GM12865 (cell line): ENCODE measurements at regions not wholly inside any gene's neighbourhood (a gene's known extent, or its start where the extent isn't known, plus 50 kb on each side); places are given as distances from the start of the nearest gene placed in this dataset.

Experiments used
- DNase-seq: peaks from one replicate; pipeline ENCODE4 v3.0.0; 2010; ENCODE audit warnings: low read depth
- H3K4me3 ChIP-seq: 2 replicates; pipeline ENCODE4 v1.5.1; 2011; ENCODE audit warnings: mild to moderate bottlenecking, low read depth, low read length, control low read depth
- TF ChIP-seq, protein P1 (sequence below): IDR thresholded peaks from 2 replicates; pipeline ENCODE4 v1.5.1; 2011; ENCODE audit warnings: low read length, control low read depth, low read depth, inconsistent platforms; ENCODE audit not compliant: insufficient read depth; ENCODE audit errors: missing control alignments

DNA sequence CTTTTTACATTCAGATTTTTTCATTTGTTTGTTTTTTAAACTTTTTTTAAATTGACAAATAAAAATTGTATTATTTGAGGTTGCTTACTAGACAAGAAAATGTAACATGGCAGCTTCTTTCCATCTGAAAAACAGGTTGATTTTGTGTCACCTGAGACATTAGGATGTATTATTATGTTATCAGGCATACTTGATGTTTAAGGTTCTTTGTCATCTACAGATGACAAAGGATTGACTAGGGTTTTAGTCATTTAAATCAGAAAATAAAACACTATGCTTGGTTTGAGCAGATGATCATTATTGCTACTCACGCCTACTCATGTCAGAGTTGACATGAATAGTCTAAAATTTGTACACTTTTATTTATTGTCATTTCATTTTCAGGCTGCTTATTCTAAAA is 1494.5 kb downstream of the SLITRK5 start:
- no peak for DNase-seq
- TF ChIP-seq, protein P1, sequence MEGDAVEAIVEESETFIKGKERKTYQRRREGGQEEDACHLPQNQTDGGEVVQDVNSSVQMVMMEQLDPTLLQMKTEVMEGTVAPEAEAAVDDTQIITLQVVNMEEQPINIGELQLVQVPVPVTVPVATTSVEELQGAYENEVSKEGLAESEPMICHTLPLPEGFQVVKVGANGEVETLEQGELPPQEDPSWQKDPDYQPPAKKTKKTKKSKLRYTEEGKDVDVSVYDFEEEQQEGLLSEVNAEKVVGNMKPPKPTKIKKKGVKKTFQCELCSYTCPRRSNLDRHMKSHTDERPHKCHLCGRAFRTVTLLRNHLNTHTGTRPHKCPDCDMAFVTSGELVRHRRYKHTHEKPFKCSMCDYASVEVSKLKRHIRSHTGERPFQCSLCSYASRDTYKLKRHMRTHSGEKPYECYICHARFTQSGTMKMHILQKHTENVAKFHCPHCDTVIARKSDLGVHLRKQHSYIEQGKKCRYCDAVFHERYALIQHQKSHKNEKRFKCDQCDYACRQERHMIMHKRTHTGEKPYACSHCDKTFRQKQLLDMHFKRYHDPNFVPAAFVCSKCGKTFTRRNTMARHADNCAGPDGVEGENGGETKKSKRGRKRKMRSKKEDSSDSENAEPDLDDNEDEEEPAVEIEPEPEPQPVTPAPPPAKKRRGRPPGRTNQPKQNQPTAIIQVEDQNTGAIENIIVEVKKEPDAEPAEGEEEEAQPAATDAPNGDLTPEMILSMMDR: no peak
- H3K4me3 ChIP-seq: no peak overlapping the region

DNA sequence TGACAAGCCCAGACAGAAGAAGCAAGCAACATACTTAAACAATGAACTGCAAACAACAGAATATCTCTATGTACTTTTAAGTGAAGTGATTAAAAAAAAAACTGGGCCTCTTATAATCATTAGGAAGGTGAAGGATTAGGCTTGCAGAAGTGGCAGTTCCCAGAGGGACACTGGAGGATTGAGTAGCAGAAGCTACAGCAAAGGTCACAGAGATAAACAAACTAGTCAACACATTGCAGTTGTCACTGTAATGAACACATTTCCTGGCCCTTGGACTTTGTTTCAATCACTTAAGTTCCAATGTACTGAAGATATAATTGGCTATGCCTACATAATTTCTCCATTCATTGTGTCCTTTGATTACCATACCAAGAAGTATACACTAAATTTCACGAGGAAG is 1498.8 kb downstream of the SLITRK5 start:
- H3K4me3 ChIP-seq: no peak overlapping the region
- DNase-seq: no peak
- TF ChIP-seq, protein P1: no peak

DNA sequence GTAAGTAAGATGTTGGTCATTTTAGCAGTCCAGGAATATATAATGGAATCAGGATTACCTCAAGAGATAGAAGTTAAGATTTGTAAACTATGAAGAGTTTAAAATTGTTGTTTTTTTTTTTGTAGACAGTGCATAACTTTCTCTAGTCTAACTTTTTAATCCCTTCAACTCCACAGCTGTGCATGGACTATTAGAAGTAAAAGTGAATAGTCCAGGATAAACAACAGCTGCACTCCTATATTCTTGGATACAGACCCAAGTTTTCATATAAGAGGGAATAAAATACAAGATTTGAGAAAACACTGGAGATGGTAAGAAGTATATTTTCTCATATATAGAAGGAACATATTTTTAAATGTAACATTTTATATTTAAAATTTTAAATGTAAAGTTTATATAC is 1509.9 kb downstream of the SLITRK5 start:
- DNase-seq: no peak
- TF ChIP-seq, protein P1: no peak
- no peak overlapping the region for H3K4me3 ChIP-seq

DNA sequence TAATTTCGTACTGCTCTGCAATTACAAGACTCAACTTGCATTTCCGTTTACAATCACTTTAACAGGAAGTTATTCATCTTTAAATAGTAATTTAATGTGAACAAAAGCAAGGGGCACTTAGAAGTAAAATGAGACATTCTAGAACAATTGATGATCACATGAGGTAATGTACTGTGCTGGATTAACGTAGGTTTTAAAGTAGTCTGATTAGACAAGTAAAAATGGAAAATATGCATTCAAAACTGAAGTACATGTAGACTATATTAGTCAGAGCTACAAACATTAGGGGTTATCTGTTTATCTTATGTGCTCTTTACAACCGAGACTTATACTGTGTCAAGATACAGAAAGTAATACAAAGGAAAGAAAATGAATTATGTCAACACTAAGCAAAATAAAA is 1528.0 kb downstream of the SLITRK5 start:
- TF ChIP-seq, protein P1: no peak
- H3K4me3 ChIP-seq: no peak overlapping the region
- DNase-seq: no peak

DNA sequence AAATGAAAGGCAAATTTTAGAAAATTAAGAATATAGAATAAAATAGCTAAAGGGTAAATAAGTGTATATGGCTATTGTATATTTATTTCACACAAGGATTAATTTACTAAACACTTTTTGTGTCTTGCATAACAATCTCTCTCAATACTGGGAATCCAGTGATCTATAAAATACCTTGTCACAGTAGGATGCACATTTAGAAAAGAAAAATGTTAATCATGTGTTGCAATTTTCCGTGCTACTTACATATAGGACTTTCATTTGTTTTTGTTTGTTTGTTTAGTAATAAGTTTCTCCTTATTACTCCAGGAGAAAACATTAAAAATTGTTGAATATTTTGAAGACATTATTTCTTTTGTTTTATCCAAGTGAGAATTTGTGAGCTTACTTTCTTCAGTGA is 1533.3 kb downstream of the SLITRK5 start:
- H3K4me3 ChIP-seq: no peak overlapping the region
- TF ChIP-seq, protein P1: no peak
- DNase-seq: no peak

DNA sequence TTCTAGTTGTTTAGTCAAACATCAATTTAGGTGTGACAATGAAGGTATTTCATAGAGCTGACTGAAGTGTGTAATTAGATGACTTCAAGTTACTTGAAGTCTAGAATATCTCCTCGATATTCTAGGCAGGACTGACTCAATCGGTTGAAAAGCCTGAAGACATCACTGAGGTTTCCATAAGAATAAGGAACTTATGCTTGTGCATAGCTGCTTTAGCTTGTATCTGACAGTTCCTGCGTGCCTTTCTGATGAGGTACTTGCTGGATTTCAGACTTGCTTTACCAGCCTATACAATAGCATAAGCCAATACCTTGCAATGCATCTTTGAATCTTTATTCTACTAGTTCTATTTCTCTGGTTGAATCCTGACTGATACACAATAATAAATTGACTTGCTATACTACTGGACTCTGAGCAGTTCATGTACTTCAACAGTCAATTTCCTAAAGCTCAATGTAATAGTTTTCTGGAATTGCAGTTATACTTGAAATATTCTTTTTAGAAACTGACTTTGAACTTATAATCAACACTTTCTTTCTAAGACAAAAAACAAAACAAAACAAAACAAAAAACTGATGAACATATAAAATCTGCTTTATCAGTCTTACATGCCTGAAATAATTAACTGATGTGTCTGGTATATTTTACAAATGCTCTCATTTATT is 1534.8 kb downstream of the SLITRK5 start:
- no peak overlapping the region for H3K4me3 ChIP-seq
- DNase-seq: no peak
- TF ChIP-seq, protein P1: no peak

DNA sequence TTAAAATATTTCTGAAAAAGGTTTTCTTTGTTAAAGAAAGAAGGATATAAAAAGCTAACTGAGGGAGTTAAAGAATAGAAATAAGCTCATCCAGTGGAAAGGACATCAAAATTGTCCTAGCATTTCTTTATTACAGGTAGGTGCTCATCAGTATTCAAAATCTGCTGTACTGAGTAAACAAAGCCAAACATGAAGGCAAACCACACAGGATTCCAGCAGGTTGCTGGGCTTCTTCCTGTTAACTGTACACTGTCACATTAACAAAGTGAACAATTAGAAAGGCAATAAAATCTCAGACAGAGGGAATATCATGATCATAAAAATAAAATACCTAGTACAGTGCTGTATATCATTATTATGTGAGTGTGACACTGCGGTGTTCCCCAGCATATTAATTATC is 1541.0 kb downstream of the SLITRK5 start:
- H3K4me3 ChIP-seq: no peak overlapping the region
- TF ChIP-seq, protein P1: no peak
- no peak for DNase-seq
